Stimulated activated CD4-positive, alpha-beta T cell treated with anti-CD3 and anti-CD28 coated beads, TNF-alpha, amount 100 ng/mL, for 4 hours (primary cell): ENCODE measurements at regions not wholly inside any gene's neighbourhood (a gene's known extent, or its start where the extent isn't known, plus 50 kb on each side); places are given as distances from the start of the nearest gene placed in this dataset.
A peak's percentile ranks its signal among the peaks of the same experiment; 100 is the strongest.
"Not testable (repeated sequence)": the region's sequence is repeated elsewhere in the genome, so short reads cannot be mapped to it uniquely, and the experiment has no call there.

Source experiments
- DNase-seq, 3 experiments: peaks; one replicate each; pipeline ENCODE4 v3.0.0-alpha.2; 2020; ENCODE audit warnings: low read depth in 3 of 3

- DNase-seq = no peak
Observed at GRCh38 chr12:124476011-124476400, 91.4 kb downstream of the NCOR2 start.

GRCh38 chr12:124475295-124476010 lies 92.0 kb downstream of the NCOR2 start:
- DNase-seq = no peak

- DNase-seq = no peak
Observed at GRCh38 chr12:124474709-124475108, 92.7 kb downstream of the NCOR2 start.

GRCh38 chr12:124472690-124473279 lies 94.6 kb downstream of the NCOR2 start:
- DNase-seq = no peak

GRCh38 chr12:124471828-124472227 lies 95.6 kb downstream of the NCOR2 start:
- no peak for DNase-seq

- DNase-seq = no peak
Observed at GRCh38 chr12:124470806-124471205, 96.6 kb downstream of the NCOR2 start.

- no peak for DNase-seq
Observed at GRCh38 chr12:124470139-124470538, 97.3 kb downstream of the NCOR2 start.

- no peak for DNase-seq
Observed at GRCh38 chr12:124469193-124469888, 98.1 kb downstream of the NCOR2 start.

- DNase-seq = not testable (repeated sequence)
Observed at GRCh38 chr12:124467549-124467948, 99.9 kb downstream of the NCOR2 start.

GRCh38 chr12:124466216-124467128 lies 100.9 kb downstream of the NCOR2 start:
- peak; percentile 61 to 78 (median 78) for DNase-seq

GRCh38 chr12:124465473-124465872 lies 101.9 kb downstream of the NCOR2 start:
- DNase-seq = no peak

GRCh38 chr12:124464830-124465229 lies 102.6 kb downstream of the NCOR2 start:
- no peak for DNase-seq

- DNase-seq = no peak
Observed at GRCh38 chr12:124464062-124464461, 103.3 kb downstream of the NCOR2 start.

- DNase-seq = no peak
Observed at GRCh38 chr12:124463341-124463921, 104.0 kb downstream of the NCOR2 start.

- no peak for DNase-seq
Observed at GRCh38 chr12:124462750-124463149, 104.7 kb downstream of the NCOR2 start.

GRCh38 chr12:124461851-124462623 lies 105.4 kb downstream of the NCOR2 start:
- DNase-seq = no peak

GRCh38 chr12:124461241-124461673 lies 106.2 kb downstream of the NCOR2 start:
- DNase-seq = no peak

GRCh38 chr12:124460771-124461170 lies 106.6 kb downstream of the NCOR2 start:
- no peak for DNase-seq

- no peak for DNase-seq
Observed at GRCh38 chr12:124459852-124460645, 107.4 kb downstream of the NCOR2 start.
